ENCODE measurements at regions not wholly inside any gene's neighbourhood (a gene's known extent, or its start where the extent isn't known, plus 50 kb on each side); places are given as distances from the start of the nearest gene placed in this dataset.

GRCh38 chr5:136749016-136749415 lies 383.7 kb upstream of the TRPC7 start:
- TF ChIP-seq, protein P1, sequence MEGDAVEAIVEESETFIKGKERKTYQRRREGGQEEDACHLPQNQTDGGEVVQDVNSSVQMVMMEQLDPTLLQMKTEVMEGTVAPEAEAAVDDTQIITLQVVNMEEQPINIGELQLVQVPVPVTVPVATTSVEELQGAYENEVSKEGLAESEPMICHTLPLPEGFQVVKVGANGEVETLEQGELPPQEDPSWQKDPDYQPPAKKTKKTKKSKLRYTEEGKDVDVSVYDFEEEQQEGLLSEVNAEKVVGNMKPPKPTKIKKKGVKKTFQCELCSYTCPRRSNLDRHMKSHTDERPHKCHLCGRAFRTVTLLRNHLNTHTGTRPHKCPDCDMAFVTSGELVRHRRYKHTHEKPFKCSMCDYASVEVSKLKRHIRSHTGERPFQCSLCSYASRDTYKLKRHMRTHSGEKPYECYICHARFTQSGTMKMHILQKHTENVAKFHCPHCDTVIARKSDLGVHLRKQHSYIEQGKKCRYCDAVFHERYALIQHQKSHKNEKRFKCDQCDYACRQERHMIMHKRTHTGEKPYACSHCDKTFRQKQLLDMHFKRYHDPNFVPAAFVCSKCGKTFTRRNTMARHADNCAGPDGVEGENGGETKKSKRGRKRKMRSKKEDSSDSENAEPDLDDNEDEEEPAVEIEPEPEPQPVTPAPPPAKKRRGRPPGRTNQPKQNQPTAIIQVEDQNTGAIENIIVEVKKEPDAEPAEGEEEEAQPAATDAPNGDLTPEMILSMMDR (IDR thresholded peaks at IDR 0.05) = no peak
- TF ChIP-seq POLR2A (IDR thresholded peaks at IDR 0.05) (no peak), POLR2AphosphoS5 (IDR thresholded peaks at IDR 0.05) (no peak)

Measured in prostate gland (tissue), 2 donors.